Neural progenitor cell (in vitro differentiated cells): ENCODE measurements at regions not wholly inside any gene's neighbourhood (a gene's known extent, or its start where the extent isn't known, plus 50 kb on each side); places are given as distances from the start of the nearest gene placed in this dataset.

Experiments
- DNase-seq: peaks from one replicate; pipeline ENCODE4 v3.0.0-alpha.2; 2016; ENCODE audit warnings: low spot score
- H2AFZ ChIP-seq: fragments of 200-600 bp; sonication (generic); replicated peaks from 2 replicates; pipeline ENCODE4 v1.6.1; 2016; ENCODE audit warnings: antibody characterized with exemption
- H3F3A ChIP-seq: fragments of 200-600 bp; sonication (generic); 2 replicates; pipeline ENCODE4 v1.6.1; 2016; ENCODE audit warnings: antibody characterized with exemption, low read depth
- H3K27ac ChIP-seq: fragments of 200-600 bp; sonication (generic); 2 replicates; pipeline ENCODE4 v1.5.1; 2016; ENCODE audit warnings: mild to moderate bottlenecking
- H3K27me3 ChIP-seq: fragments of 200-600 bp; sonication (generic); 2 replicates; pipeline ENCODE4 v1.6.1; 2016; ENCODE audit warnings: mild to moderate bottlenecking, moderate library complexity
- H3K36me3 ChIP-seq: fragments of 200-600 bp; sonication (generic); 2 replicates; pipeline ENCODE4 v1.5.1; 2016
- H3K4me1 ChIP-seq: fragments of 200-600 bp; sonication (generic); 2 replicates; pipeline ENCODE4 v1.6.1; 2016; ENCODE audit warnings: mixed run types
- H3K4me2 ChIP-seq: fragments of 200-600 bp; sonication (generic); 2 replicates; pipeline ENCODE4 v1.6.1; 2016
- H3K4me3 ChIP-seq: fragments of 200-600 bp; sonication (generic); 2 replicates; pipeline ENCODE4 v1.5.1; 2016
- H3K79me2 ChIP-seq: fragments of 200-600 bp; sonication (generic); 2 replicates; pipeline ENCODE4 v1.6.1; 2016; ENCODE audit warnings: low read depth
- H3K9ac ChIP-seq: fragments of 200-600 bp; sonication (generic); 2 replicates; pipeline ENCODE4 v1.6.1; 2016
- H3K9me3 ChIP-seq: fragments of 200-600 bp; sonication (generic); 2 replicates; pipeline ENCODE4 v1.5.1; 2016; ENCODE audit warnings: low read depth
- H4K20me1 ChIP-seq: fragments of 200-600 bp; sonication (generic); 2 replicates; pipeline ENCODE4 v1.6.1; 2016; ENCODE audit warnings: low read depth
- H3K27ac Mint-ChIP-seq: 3 replicates; pipeline ENCODE4 v1.8.0; 2021; ENCODE audit warnings: mixed read lengths
- H3K27me3 Mint-ChIP-seq: 2 replicates; pipeline ENCODE4 v1.8.0; 2022; ENCODE audit warnings: low read depth, mild to moderate bottlenecking, inconsistent platforms, moderate library complexity, mixed read lengths; ENCODE audit not compliant: insufficient read depth
- H3K36me3 Mint-ChIP-seq: 3 replicates; pipeline ENCODE4 v1.8.0; 2021; ENCODE audit warnings: mixed read lengths
- H3K4me1 Mint-ChIP-seq: 3 replicates; pipeline ENCODE4 v1.8.0; 2021; ENCODE audit warnings: mixed read lengths
- H3K4me3 Mint-ChIP-seq: 3 replicates; pipeline ENCODE4 v1.8.0; 2021; ENCODE audit warnings: mild to moderate bottlenecking, moderate library complexity, mixed read lengths
- H3K9me3 Mint-ChIP-seq: 3 replicates; pipeline ENCODE4 v1.8.0; 2020; ENCODE audit warnings: mixed read lengths
- CTCF ChIP-seq: fragments of 200-600 bp; sonication (generic); IDR thresholded peaks from 2 replicates; pipeline ENCODE4 v1.5.1; 2017; ENCODE audit warnings: antibody characterized with exemption, mild to moderate bottlenecking
- EZH2 ChIP-seq: fragments of 200-600 bp; sonication (generic); IDR thresholded peaks from 2 replicates; pipeline ENCODE4 v1.6.1; 2017; ENCODE audit warnings: antibody characterized with exemption, mild to moderate bottlenecking, moderate library complexity
- EZH2phosphoT487 ChIP-seq: fragments of 200-600 bp; sonication (generic); IDR thresholded peaks from 2 replicates; pipeline ENCODE4 v1.6.1; 2017; ENCODE audit warnings: antibody characterized with exemption

- no peaks in the 10 kb centered on the region for H3K79me2 ChIP-seq
- TF ChIP-seq EZH2phosphoT487 (no peak), EZH2 (no peak), CTCF (no peak)
- DNase-seq: no peak
- H3K4me2 ChIP-seq: no peak overlapping the region
- H4K20me1 ChIP-seq: no peaks in the 10 kb centered on the region
- no peaks in the 10 kb centered on the region for H3K9me3 ChIP-seq
- Mint-ChIP-seq H3K9me3 (peaks cover 29% of the 10 kb centered on the region), H3K27ac (no peak overlapping the region), H3K4me3 (no peak overlapping the region), H3K36me3 (peaks cover 6% of the 10 kb centered on the region), H3K27me3 (no peaks in the 10 kb centered on the region), H3K4me1 (peaks cover 15% of the 10 kb centered on the region)
- H3K27me3 ChIP-seq: no peaks in the 10 kb centered on the region
- no peak overlapping the region for H3K4me3 ChIP-seq
- peaks cover 10% of the 10 kb centered on the region for H3K4me1 ChIP-seq
- H2AFZ ChIP-seq: no peak overlapping the region
- H3K27ac ChIP-seq: no peak overlapping the region
- H3K36me3 ChIP-seq: peaks cover 3% of the 10 kb centered on the region
- H3F3A ChIP-seq: no peaks in the 10 kb centered on the region
- no peak overlapping the region for H3K9ac ChIP-seq
Measured at GRCh38 chr17:13863436-13863835, 205.9 kb upstream of the COX10 start.

- Histone ChIP-seq H3K79me2 (no peaks in the 10 kb centered on the region), H3K4me2 (peak overlapping the region; percentile 48), H3K4me1 (peaks cover 10% of the 10 kb centered on the region), H3K27ac (no peak overlapping the region), H2AFZ (peak overlapping the region; percentile 61), H3K27me3 (no peaks in the 10 kb centered on the region), H4K20me1 (no peaks in the 10 kb centered on the region), H3K36me3 (peaks cover 3% of the 10 kb centered on the region), H3K4me3 (no peak overlapping the region), H3K9ac (no peak overlapping the region), H3K9me3 (no peaks in the 10 kb centered on the region), H3F3A (no peaks in the 10 kb centered on the region)
- no peak overlapping the region for H3K4me3 Mint-ChIP-seq
- DNase-seq: no peak
- H3K27ac Mint-ChIP-seq: peak overlapping the region; percentile 19
- H3K9me3 Mint-ChIP-seq: peaks cover 23% of the 10 kb centered on the region
- H3K4me1 Mint-ChIP-seq: peaks cover 20% of the 10 kb centered on the region
- H3K36me3 Mint-ChIP-seq: peaks cover 4% of the 10 kb centered on the region
- H3K27me3 Mint-ChIP-seq: no peaks in the 10 kb centered on the region
- TF ChIP-seq EZH2 (no peak), EZH2phosphoT487 (no peak), CTCF (no peak)
Measured at GRCh38 chr17:13864521-13864920, 204.8 kb upstream of the COX10 start.

- no peak overlapping the region for H3K4me2 ChIP-seq
- H3K27ac ChIP-seq: no peak overlapping the region
- H3F3A ChIP-seq: no peaks in the 10 kb centered on the region
- H3K36me3 ChIP-seq: peaks cover 3% of the 10 kb centered on the region
- Mint-ChIP-seq H3K4me1 (peaks cover 29% of the 10 kb centered on the region), H3K27me3 (no peaks in the 10 kb centered on the region), H3K9me3 (peaks cover 20% of the 10 kb centered on the region), H3K4me3 (no peak overlapping the region), H3K36me3 (peaks cover 4% of the 10 kb centered on the region), H3K27ac (no peak overlapping the region)
- no peak overlapping the region for H3K9ac ChIP-seq
- H3K9me3 ChIP-seq: no peaks in the 10 kb centered on the region
- H2AFZ ChIP-seq: no peak overlapping the region
- no peak overlapping the region for H3K4me3 ChIP-seq
- H3K4me1 ChIP-seq: peaks cover 10% of the 10 kb centered on the region
- no peaks in the 10 kb centered on the region for H4K20me1 ChIP-seq
- no peaks in the 10 kb centered on the region for H3K27me3 ChIP-seq
- H3K79me2 ChIP-seq: no peaks in the 10 kb centered on the region
- DNase-seq: no peak
- TF ChIP-seq EZH2phosphoT487: no peak
- no peak for TF ChIP-seq CTCF
- no peak for TF ChIP-seq EZH2
Measured at GRCh38 chr17:13865650-13866049, 203.7 kb upstream of the COX10 start.
